ENCODE measurements at regions not wholly inside any gene's neighbourhood (a gene's known extent, or its start where the extent isn't known, plus 50 kb on each side); places are given as distances from the start of the nearest gene placed in this dataset.

- Histone ChIP-seq H3K27ac (ENCODE audit: insufficient read length, low read depth, low read length) (no peak overlapping the region), H3K4me2 (ENCODE audit: insufficient read depth, insufficient read length, low read length) (no peak overlapping the region), H3K23me2 (ENCODE audit: insufficient read length, low read depth, low read length, poor library complexity, severe bottlenecking) (no peaks in the 10 kb centered on the region), H3K9me3 (ENCODE audit: control insufficient read depth, low read depth, low read length) (no peaks in the 10 kb centered on the region), H4K8ac (replicated peaks; ENCODE audit: insufficient read length, low read depth, low read length) (no peak overlapping the region), H2BK120ac (ENCODE audit: low read depth, low read length, poor library complexity, severe bottlenecking) (no peak overlapping the region), H2BK12ac (ENCODE audit: insufficient read length, low read depth, low read length) (no peak overlapping the region), H3K9ac (ENCODE audit: extremely low read depth, insufficient read length, low read length) (no peak overlapping the region), H4K20me1 (ENCODE audit: control insufficient read depth, insufficient read depth, insufficient read length) (no peaks in the 10 kb centered on the region), H4K5ac (ENCODE audit: insufficient read length, low read depth, low read length) (no peak overlapping the region), H2AFZ (ENCODE audit: low read length) (no peak overlapping the region), H3K4ac (ENCODE audit: low read depth, low read length) (no peak overlapping the region), H3T11ph (ENCODE audit: low read length) (no peak overlapping the region), H3K14ac (ENCODE audit: insufficient read depth, low read length) (no peak overlapping the region), H3K4me1 (ENCODE audit: insufficient read depth, low read length) (peaks cover 5% of the 10 kb centered on the region; the same call in 1 of the 2 replicates), H3K79me1 (ENCODE audit: insufficient read depth, low read depth, low read length, poor library complexity, severe bottlenecking) (no peaks in the 10 kb centered on the region), H2BK20ac (ENCODE audit: low read depth, low read length, poor library complexity, severe bottlenecking) (no peak overlapping the region), H3K18ac (ENCODE audit: insufficient read length, low read depth, low read length) (no peak overlapping the region), H2BK5ac (ENCODE audit: insufficient read length, low read length) (no peak overlapping the region), H3K27me3 (ENCODE audit: insufficient read depth, low read length) (no peaks in the 10 kb centered on the region), H3K23ac (ENCODE audit: insufficient read length, low read depth, low read length) (no peak overlapping the region), H3K79me2 (ENCODE audit: insufficient read depth, low read length) (no peaks in the 10 kb centered on the region), H2AK5ac (ENCODE audit: insufficient read length, low read length) (no peak overlapping the region), H2BK15ac (ENCODE audit: low read depth, low read length) (no peak overlapping the region), H3K56ac (ENCODE audit: insufficient read length, low read depth, low read length) (no peak overlapping the region), H4K91ac (ENCODE audit: insufficient read length, low read depth, low read length) (no peak overlapping the region)
- Mint-ChIP-seq H3K4me1 (peaks cover 16 to 19% of the 10 kb centered on the region in 2 experiments), H3K36me3 (ENCODE audit: insufficient read depth in 1 of 3, low read depth in 3 of 3) (no peaks in the 10 kb centered on the region), H3K4me3 (no peak overlapping the region), H3K9me3 (no peaks in the 10 kb centered on the region), H3K27me3 (ENCODE audit: low read depth) (peaks cover 11% of the 10 kb centered on the region), H3K27ac (no peak overlapping the region)
- DNase-seq, result no peak
- WGBS (ENCODE audit: extremely low coverage, insufficient read length, low lambda C conversion rate), result no CpG with 5 or more reads among the region's 4 CpGs
- TF ChIP-seq CTCF (conservative IDR thresholded peaks at IDR 0.05), result no peak
Measured at GRCh38 chr1:232393010-232393409, 236.9 kb downstream of the SIPA1L2 start.
